KOPT-K1 (cell line): ENCODE measurements at regions not wholly inside any gene's neighbourhood (a gene's known extent, or its start where the extent isn't known, plus 50 kb on each side); places are given as distances from the start of the nearest gene placed in this dataset.
"Not testable (repeated sequence)": the region's sequence is repeated elsewhere in the genome, so short reads cannot be mapped to it uniquely, and the experiment has no call there.

Source experiments
- H3K27ac ChIP-seq: fragments of 200-600 bp; sonication (generic); 2 replicates; pipeline ENCODE4 v1.5.1; 2016; ENCODE audit warnings: antibody characterized with exemption, mild to moderate bottlenecking, low read depth, low read length; ENCODE audit not compliant: poor library complexity, severe bottlenecking
- H3K36me3 ChIP-seq: fragments of 200-600 bp; sonication (generic); 2 replicates; pipeline ENCODE4 v1.5.1; 2017; ENCODE audit warnings: antibody characterized with exemption, mild to moderate bottlenecking, low read length, moderate library complexity; ENCODE audit not compliant: insufficient read depth
- H3K9me3 ChIP-seq: fragments of 200-600 bp; sonication (generic); 2 replicates; pipeline ENCODE4 v1.5.1; 2017; ENCODE audit warnings: antibody characterized with exemption, low read length, mild to moderate bottlenecking; ENCODE audit not compliant: insufficient read depth, poor library complexity, severe bottlenecking

DNA sequence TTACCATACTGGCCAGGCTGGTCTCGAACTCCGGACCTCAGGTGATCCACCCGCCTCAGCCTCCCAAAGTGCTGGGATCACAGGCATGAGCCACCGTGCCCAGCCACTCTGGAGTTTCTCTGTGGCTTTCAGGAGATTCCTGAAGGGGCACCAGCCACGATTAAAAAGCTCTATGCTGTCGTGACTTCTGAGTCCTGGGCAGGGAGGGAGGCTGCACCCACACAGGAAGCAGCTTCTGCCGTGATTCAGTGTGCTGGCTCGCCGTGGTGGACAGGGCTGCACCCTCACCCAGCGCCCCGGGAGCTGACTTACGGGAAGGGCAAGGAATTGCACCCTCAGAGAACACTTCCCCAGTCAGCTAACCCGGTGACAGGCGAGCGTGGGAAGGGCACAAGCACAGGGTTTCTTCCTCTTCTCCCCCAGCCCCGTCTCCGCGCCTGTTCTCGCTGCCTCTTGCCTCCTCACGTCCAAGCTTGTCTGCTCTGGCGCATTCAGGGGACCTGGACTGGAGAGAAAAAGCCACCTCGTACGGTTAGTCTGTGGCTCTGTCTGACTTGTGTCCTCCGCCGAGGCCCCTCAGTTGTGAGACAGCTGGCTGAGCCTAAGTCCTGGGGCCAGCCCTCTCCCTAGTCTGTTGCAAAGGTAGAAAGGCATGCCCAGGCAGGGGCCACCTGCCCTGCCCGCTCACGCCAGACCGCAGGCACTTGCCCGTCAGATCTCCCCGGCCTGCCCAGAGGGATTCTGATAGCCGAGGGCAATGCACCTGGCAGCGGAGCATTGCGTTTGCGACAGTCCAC lies 145.0 kb downstream of the SEC14L1 start:
- H3K36me3 ChIP-seq = no peaks in the 10 kb centered on the region
- H3K27ac ChIP-seq = no peak overlapping the region
- H3K9me3 ChIP-seq = no peaks in the 10 kb centered on the region

DNA sequence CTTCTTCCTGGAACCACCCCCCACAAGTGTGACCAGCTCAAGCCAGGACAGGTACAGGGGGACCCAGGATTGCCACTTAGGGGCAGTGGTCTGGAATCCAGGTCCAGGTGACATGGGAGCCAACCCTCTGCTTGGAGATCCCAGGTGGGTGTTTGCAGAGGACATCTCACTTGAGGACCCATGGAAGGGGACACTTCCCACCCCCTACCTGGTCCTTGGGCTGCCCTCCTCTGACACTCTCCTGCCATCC lies 145.5 kb downstream of the SEC14L1 start:
- H3K9me3 ChIP-seq = no peaks in the 10 kb centered on the region
- no peaks in the 10 kb centered on the region for H3K36me3 ChIP-seq
- no peak overlapping the region for H3K27ac ChIP-seq

DNA sequence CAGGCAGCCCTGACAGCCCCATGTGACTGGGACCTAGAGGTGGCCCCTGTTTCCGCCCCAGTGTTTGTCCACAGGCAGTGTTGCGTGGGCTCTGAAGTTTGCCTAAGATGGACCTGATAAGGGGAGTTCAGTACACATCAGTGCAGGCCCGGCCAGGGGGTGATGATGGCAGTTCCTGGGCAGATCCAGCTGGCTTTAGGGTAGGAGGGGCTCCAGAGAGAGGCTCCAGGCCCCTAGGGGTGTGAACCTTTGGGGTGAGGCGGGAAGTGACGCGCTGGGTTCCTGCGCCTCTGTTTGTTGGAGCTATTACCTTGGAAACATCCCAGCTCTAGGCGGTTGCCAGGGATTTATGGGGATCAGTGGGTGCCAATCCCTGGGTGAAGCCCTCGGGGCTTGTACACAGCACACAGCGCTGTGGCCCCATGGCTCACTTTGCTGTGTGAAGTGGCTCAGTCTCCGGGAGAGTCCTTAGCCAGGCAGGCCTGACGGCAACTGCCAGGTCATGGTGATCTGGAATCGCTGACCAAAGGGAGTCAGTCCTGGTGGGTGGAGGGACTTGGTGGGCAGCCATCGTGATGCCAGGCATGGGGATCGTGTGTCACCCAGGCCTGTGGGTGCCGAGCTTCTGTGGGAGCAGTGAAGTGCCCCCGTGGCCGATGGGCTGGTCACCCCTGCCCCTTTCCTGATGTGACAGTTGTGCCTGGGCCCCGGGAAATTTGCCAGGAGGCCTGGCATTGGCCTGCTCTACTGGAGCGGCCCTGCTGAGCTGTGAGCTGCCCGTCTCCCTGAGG lies 146.1 kb downstream of the SEC14L1 start:
- no peaks in the 10 kb centered on the region for H3K36me3 ChIP-seq
- no peak overlapping the region for H3K27ac ChIP-seq
- no peaks in the 10 kb centered on the region for H3K9me3 ChIP-seq

DNA sequence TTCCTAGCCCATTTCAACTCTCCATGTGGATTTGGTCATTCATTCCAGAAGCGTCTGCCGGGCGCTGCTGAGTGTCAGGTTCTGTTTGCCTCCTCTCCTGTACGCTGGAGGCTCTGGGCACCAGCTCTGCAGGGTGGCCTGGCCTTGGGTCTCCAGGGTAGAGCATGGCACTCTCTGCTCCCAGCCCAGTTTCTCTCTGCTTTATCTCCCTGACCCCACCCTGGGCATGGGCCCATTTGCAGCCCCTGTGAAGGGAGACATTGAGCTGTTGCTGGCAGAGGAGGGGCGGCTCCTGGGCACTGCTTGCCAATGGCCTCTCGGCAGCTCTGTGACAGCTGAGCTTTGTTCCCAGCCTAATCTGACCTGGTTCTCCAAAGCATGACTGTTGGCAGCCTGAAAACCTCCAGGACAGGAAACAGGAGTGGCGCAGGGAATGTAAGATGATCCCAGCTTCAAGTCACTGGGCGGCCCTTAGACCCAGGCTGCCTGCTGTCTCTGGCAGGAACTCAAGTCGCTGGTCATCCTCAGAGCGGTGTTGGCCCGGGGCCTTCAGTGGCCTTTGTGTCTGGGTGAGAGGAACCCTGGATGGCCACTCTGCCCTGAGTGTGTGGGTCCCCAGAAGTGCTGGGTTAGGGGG lies 146.8 kb downstream of the SEC14L1 start:
- H3K27ac ChIP-seq = no peak overlapping the region
- no peaks in the 10 kb centered on the region for H3K9me3 ChIP-seq
- H3K36me3 ChIP-seq = no peaks in the 10 kb centered on the region

DNA sequence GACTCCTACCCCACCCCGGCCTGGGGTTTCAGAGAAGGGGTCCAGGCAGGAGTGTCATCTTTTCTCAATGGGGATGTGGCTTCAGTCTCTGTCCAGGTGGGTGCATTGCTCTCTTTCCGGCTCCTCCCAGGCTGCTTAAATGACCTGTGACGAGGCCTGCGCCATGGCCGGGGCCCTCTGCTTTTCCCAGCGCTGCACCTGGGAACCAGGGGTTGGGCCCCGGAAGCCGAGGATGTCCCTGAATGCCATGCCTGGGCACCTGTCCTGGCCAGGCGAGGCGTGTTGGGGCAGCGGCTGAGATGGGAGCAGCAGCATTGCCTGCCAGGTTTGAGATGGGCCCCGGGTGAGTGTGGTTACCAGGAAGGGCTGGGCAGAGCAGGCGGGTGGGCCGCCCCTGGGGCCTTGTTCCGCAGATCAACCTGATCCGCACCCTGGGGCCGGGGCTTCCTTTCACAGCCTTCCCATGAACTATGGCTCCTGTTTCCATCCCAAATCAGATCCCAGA lies 147.4 kb downstream of the SEC14L1 start:
- Histone ChIP-seq H3K27ac (no peak overlapping the region), H3K36me3 (no peaks in the 10 kb centered on the region), H3K9me3 (no peaks in the 10 kb centered on the region)

DNA sequence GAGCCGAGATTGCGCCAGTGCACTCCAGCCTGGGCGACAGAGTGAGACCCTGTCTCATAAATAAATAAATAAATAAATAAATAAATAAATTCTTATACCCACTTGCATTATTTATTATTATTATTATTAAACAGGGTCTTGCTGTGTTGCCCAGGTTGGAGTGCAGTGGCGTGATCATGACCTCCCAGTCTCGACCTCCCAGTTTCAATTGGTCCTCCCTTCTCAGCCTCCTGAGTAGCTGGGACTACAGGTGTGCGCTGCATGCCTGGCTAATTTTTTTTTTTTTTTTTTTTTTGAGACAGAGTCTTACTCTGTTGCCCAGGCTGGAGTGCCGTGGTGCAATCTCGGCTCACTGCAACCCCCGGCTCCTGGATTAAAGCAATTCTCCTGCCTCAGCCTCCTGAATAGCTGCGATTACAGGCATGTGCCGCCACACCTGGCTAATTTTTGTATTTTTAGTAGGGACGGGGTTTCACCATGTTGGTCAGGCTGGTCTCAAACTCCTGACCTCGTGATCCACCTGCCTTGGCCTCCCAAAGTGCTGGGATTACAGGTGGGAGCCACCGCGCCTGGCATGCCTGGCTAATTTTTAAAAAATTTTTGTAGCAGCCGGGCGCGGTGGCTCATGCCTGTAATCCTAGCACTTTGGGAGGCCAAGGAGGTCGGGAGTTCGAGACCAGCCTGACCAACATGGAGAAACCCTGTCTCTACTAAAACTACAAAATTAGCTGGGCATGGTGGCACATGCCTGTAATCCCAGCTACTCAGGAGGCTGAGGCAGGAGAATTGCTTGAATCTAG lies 150.2 kb downstream of the SEC14L1 start:
- H3K9me3 ChIP-seq, H3K27ac ChIP-seq, H3K36me3 ChIP-seq: not testable (repeated sequence)

DNA sequence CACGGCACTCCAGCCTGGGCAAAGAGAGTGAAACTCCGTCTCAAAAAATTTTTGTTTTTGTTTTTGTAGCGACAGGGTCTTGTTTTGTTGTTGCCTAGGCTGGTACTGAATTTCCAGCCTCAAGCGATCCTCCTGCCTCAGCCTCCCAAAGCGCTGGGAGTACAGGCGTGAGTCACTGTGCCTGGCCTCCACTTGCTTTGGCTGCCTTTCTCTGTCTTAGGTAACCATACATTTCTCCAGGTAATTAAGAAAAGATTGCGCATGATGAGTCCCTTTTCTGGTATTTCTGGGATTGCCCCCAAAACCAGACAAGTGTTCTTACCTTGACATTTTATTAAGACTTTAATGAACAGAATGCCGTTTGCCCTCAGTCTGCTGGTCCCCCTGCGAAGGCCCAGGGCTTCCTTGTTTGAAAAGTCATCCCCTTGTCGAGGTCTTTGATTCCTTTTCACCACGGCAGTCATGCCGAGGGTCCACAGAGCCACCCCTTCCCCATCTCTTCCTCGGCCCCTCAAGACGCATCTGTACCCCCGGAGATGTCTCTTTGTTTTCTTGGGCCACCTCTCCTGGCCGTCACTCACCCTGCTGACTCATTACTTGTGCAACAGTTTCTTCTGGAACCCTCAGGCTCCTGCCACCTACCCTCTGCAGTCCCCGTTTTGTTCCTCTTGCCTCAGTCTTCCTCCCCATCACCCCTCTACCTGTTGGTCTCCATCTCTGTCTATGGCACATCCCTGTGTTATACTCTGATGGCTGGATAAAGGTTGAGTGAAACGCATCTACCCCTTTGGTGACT lies 151.0 kb downstream of the SEC14L1 start:
- Histone ChIP-seq H3K27ac (no peak overlapping the region), H3K9me3 (no peaks in the 10 kb centered on the region), H3K36me3 (no peaks in the 10 kb centered on the region)

DNA sequence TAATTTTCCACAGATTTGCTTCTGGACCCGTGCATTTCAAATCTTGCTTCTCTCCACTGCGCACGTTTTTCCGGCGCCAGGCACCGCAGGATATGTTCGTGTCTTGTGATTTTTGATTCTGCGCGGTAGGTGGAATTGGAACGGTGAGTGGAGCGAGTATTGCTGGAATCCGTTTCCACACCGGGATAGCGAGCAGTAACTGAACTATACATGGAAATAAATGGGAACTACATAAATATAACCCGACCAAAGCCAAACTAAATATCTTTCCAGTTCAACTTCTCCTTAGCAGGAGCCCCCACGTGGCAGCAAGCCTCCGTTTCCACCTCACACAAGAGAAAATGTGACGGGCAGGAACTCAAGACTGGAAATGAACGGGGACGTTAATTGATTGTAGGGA lies 154.0 kb downstream of the SEC14L1 start:
- H3K9me3 ChIP-seq = no peaks in the 10 kb centered on the region
- H3K36me3 ChIP-seq = no peaks in the 10 kb centered on the region
- H3K27ac ChIP-seq = no peak overlapping the region

DNA sequence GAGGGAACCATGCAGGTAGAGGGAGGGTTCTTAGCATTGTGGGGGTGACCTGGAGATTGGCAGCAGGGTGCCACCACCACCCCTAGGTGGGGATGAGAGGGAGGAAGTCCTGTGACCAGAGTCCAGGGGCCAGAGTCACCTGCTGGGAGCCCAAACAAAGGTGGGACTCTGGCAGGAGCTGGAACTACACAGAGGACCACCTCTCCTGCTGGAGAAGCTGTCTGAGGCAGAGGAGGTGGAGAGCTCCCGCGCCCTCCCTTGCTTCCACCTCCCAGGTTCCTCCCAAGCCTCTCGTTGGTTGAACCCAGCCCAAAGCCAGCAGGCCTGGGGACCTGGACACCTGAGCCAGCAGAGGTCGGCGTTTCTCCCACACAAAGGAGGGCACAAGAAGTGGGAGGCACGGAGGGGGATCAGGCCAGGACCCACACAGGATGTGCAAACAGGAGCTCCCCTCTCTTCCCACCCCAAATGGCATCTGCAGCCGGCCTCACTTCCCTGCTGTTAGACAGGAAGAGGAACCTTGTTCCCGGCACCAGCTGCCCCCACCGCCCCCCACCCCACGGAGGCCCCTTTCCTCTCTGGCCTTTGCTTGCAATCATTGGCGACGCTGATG lies 154.6 kb downstream of the SEC14L1 start:
- H3K27ac ChIP-seq = no peak overlapping the region
- no peaks in the 10 kb centered on the region for H3K9me3 ChIP-seq
- no peaks in the 10 kb centered on the region for H3K36me3 ChIP-seq

DNA sequence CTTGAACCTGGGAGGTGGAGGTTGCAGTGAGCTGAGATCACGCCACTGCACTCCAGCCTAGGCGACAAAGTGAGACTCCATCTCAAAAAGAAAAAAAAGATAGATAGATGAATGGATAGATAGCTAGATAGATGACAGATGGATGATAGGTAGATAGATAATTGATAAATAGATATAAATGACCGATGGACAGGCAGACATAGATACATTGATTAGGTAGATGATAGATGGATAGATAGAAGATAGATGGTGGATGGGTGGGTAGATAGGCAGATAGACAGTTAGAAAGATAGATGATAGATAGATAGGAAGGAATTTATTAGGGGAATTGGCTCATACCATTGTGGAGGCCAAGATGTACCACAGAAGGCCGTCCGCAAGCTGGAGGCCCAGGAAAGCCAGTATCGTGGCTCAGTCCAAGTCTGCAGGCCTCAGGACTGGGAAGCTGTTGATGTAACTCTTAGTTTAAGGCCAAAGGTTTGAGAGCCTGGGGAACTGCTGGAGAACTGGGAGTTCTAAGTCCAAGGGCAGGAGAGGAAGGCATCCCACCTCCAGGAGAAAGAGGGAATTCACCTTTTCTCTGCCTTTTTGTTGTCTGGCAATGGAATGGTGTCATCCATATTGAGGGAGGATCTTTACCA lies 156.1 kb downstream of the SEC14L1 start:
- Histone ChIP-seq H3K27ac (no peak overlapping the region), H3K36me3 (no peaks in the 10 kb centered on the region), H3K9me3 (no peaks in the 10 kb centered on the region)

DNA sequence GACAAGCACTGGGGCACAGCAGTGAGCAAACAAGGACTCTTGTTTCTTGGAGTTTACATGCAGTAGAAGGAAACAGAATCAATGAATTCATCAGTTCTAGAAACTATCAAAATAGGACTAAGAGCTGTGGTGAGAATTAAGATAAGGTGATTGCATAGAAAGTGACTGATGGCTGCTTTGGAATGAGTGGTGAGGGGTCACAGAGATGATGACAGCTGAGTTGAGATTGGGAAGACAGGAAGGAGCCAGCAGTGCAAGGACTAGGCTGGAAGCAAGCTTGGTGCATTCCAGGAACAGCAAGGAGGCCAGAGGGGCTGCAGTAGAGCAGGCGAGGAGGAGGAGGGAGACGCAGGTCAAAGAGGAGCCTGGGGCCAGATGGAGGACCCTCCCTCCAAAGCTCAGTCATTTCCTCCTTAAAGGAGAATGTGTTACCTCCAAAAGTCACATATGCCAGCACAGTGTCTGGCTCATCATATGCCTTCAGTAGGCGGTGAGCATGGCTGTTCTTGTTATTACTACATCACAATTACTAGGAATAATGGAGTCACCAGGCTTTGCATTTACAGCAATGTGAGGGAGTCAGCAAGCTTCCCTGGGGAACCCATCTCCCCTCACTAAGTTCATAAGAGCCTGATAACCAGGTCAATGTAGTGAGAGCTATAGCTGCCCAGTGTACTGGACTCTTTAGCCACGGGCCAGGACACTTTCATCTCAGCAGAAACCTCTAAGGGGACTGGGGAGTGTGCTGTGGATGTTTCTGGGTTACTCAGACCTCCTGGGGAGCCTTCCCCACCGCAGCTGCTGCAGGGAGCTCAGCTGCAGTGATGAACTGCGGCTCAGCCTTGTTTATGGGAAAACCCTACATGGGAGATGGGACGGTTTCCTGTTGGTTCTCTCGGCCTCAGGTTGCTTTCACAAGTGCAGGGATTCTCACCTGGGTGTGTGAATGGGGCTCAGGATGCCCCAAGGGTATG lies 157.2 kb downstream of the SEC14L1 start:
- Histone ChIP-seq H3K9me3 (no peaks in the 10 kb centered on the region), H3K27ac (no peak overlapping the region), H3K36me3 (no peaks in the 10 kb centered on the region)

DNA sequence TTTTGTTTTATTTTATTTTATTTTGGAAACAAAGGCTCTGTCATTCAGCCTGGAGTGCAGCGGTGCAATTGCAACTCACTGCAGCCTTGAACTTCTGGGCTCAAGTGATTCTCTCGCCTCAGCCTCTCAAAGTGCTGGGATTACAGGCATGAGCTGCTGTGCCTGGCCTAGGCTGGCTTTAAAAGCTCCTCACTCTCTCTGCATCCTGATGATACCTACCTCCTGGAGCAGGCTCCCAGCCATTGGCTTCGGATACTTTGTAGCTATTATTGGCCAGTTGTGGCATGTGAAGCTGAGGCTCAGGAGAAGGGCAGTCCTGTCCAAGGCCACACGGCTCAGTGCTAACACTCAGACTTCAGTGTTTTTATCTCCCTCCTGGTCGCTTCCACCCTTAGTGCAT lies 158.0 kb downstream of the SEC14L1 start:
- H3K27ac ChIP-seq = no peak overlapping the region
- no peaks in the 10 kb centered on the region for H3K9me3 ChIP-seq

More for the DNA sequence above, 158.0 kb downstream of the SEC14L1 start:
- no peaks in the 10 kb centered on the region for H3K36me3 ChIP-seq
